ENCODE measurements at regions not wholly inside any gene's neighbourhood (a gene's known extent, or its start where the extent isn't known, plus 50 kb on each side); places are given as distances from the start of the nearest gene placed in this dataset.

DNA sequence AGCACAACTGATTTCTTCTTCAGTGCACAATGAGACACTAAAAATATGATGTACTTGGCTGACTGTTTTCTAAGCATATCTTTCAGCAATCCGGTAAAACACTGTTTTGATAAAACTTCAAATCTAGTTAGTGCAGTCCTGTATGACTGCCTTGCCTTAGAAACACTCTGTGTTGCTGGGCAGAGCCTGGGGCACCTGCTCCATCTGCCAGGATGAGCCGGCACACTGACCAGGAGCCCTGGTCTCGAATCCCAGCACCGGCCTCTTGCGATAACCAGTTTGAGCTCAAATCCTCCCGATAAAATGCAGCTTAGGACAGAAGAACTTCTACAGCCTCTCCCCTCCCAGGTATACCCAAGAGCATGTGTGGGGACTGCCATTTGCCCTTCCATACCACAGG, 199.5 kb downstream of the SIPA1L2 start:
- no peak overlapping the region for H3K27ac ChIP-seq (ENCODE audit: insufficient read depth, low read depth, low read length)
- no peak overlapping the region for H3K4me2 ChIP-seq (ENCODE audit: insufficient read depth, low read length)
- ChIA-PET POLR2A (no interaction called here), CTCF (no interaction called here)
- H2AFZ ChIP-seq (ENCODE audit: low read depth, low read length): no peak overlapping the region
- H3K27me3 ChIP-seq (ENCODE audit: control insufficient read depth in 2 of 2, insufficient read depth in 2 of 2, low read length in 2 of 2): no peaks in the 10 kb centered on the region
- H3K4me1 ChIP-seq (ENCODE audit: control insufficient read depth, extremely low read depth, insufficient read depth, low read length): no peaks in the 10 kb centered on the region
- BruUV-seq (replicated peaks): no TSS peak
- no peaks in the 10 kb centered on the region for H3K36me3 ChIP-seq (ENCODE audit: control insufficient read depth in 2 of 2, extremely low read depth in 1 of 2, insufficient read depth in 2 of 2, low read length in 2 of 2)
- dilution Hi-C loops (cut with MboI; ENCODE audit: extremely low pct_ligation_motif_present, low sequenced_read_pairs): no loop called here
- DNase-seq (ENCODE audit: low read depth, low spot score) (no peak), FAIRE-seq (no peak)
- no peaks in the 10 kb centered on the region for H3K9me1 ChIP-seq (replicated peaks; ENCODE audit: control insufficient read depth, extremely low read depth, insufficient read depth, low read length)
- H3K9me3 ChIP-seq (replicated peaks; ENCODE audit: control insufficient read depth, insufficient read depth, low read length): no peaks in the 10 kb centered on the region
- no peaks in the 10 kb centered on the region for H3K79me2 ChIP-seq (ENCODE audit: control insufficient read depth, insufficient read depth, low read length)
- H3K4me3 ChIP-seq (replicated peaks in 1 of 3; ENCODE audit: insufficient read depth in 1 of 3, low read depth in 1 of 3, low read length in 3 of 3): no peak overlapping the region
- no peak overlapping the region for H3K9ac ChIP-seq (replicated peaks; ENCODE audit: extremely low read depth, insufficient read depth, low read length)
- no peak for TF ChIP-seq POLR2AphosphoS5 (IDR thresholded peaks at IDR 0.05; ENCODE audit: insufficient read depth, low read depth, low read length)
- no peak for TF ChIP-seq FOS (IDR thresholded peaks at IDR 0.05; ENCODE audit: borderline replicate concordance, insufficient read depth, low read length)
- no peak for TF ChIP-seq EZH2 (IDR thresholded peaks at IDR 0.05; ENCODE audit: borderline replicate concordance, low read depth, low read length, severe bottlenecking)
- TF ChIP-seq JUN (IDR thresholded peaks at IDR 0.05; ENCODE audit: borderline replicate concordance, insufficient read depth, insufficient read length, low read depth): no peak
- TF ChIP-seq MYC (IDR thresholded peaks at IDR 0.05; ENCODE audit: low read depth, low read length): no peak
- TF ChIP-seq, protein P1, sequence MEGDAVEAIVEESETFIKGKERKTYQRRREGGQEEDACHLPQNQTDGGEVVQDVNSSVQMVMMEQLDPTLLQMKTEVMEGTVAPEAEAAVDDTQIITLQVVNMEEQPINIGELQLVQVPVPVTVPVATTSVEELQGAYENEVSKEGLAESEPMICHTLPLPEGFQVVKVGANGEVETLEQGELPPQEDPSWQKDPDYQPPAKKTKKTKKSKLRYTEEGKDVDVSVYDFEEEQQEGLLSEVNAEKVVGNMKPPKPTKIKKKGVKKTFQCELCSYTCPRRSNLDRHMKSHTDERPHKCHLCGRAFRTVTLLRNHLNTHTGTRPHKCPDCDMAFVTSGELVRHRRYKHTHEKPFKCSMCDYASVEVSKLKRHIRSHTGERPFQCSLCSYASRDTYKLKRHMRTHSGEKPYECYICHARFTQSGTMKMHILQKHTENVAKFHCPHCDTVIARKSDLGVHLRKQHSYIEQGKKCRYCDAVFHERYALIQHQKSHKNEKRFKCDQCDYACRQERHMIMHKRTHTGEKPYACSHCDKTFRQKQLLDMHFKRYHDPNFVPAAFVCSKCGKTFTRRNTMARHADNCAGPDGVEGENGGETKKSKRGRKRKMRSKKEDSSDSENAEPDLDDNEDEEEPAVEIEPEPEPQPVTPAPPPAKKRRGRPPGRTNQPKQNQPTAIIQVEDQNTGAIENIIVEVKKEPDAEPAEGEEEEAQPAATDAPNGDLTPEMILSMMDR (IDR thresholded peaks at IDR 0.05; ENCODE audit: extremely low read depth in 1 of 2, insufficient read depth in 1 of 2, low read depth in 1 of 2, low read length in 2 of 2): no peak
- no peak for TF ChIP-seq MAX (IDR thresholded peaks at IDR 0.05; ENCODE audit: insufficient read depth, insufficient read length)
- TF ChIP-seq GATA2 (IDR thresholded peaks at IDR 0.05; ENCODE audit: insufficient read depth, insufficient read length, low read depth, low read length): no peak
- no peaks in the 10 kb centered on the region for H4K20me1 ChIP-seq (replicated peaks; ENCODE audit: control insufficient read depth, extremely low read depth, insufficient read depth, low read length)
- intact Hi-C loops (cut with micrococcal nuclease): no loop called here

Measured in endothelial cell of umbilical vein (primary cell).